SK-N-SH treated with all-trans-retinoic acid at 6 μM for 48 hours (cell line): ENCODE measurements at regions not wholly inside any gene's neighbourhood (a gene's known extent, or its start where the extent isn't known, plus 50 kb on each side); places are given as distances from the start of the nearest gene placed in this dataset.

Experiments
- ESRRG ChIP-seq: fragments of 250-450 bp; sonication (Bioruptor Pico); IDR thresholded peaks from 2 replicates; pipeline ENCODE4 v1.6.1; 2021; ENCODE audit warnings: mild to moderate bottlenecking
- TOX ChIP-seq: fragments of 250-450 bp; sonication (Bioruptor Pico); IDR thresholded peaks from 2 replicates; pipeline ENCODE4 v1.8.0; 2021; ENCODE audit warnings: mild to moderate bottlenecking, moderate library complexity, borderline replicate concordance
- ZNF565 ChIP-seq: fragments of 450-650 bp; formaldehyde crosslinking; conservative IDR thresholded peaks from 2 replicates; pipeline ENCODE4 v1.5.0; 2020; ENCODE audit warnings: low read depth, mild to moderate bottlenecking, moderate library complexity
- ZNF70 ChIP-seq: fragments of 450-650 bp; formaldehyde crosslinking; IDR thresholded peaks from 2 replicates; pipeline ENCODE4 v1.5.0; 2020; ENCODE audit warnings: mild to moderate bottlenecking, moderate library complexity
- TF ChIP-seq, protein P1 (sequence below): fragments of 250-450 bp; sonication (Bioruptor Pico); IDR thresholded peaks from 2 replicates; pipeline ENCODE4 v1.5.1; 2020; ENCODE audit warnings: low read depth, mild to moderate bottlenecking, moderate library complexity
- TF ChIP-seq, protein P2 (sequence below): fragments of 250-450 bp; sonication (Bioruptor Pico); IDR thresholded peaks from 2 replicates; pipeline ENCODE4 v1.5.1; 2021; ENCODE audit warnings: mild to moderate bottlenecking, moderate library complexity

DNA sequence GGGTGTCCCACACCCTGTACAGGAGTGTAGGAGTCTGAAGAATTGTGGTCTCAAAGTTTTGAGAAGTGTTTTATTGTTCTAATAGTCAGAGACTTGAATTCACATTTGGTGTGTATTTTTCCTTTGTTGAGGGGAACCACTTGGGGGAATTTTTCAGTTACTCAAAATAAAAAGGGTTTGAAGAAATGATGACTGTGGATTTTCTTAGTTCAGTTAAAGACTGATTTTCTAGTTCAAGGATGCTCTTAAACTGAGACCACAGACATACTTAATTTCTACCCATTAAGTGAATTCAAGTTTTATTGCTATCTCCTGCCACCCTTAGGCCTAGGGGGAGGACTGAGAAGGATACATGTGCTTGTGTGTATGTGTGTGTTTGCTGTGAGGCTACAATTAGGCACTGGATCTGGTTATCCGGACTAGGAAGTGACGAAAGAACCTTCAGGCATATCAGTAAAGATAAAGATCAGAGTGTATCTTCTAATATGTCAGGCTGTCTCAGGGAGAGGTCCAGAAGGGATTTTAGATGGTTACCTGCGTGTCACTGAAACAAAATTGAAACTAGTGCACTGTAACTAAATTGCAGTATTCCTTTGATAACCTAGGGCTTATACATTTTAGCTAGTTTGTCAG lies 234.9 kb upstream of the DACH1 start:
- TF ChIP-seq, protein P1, sequence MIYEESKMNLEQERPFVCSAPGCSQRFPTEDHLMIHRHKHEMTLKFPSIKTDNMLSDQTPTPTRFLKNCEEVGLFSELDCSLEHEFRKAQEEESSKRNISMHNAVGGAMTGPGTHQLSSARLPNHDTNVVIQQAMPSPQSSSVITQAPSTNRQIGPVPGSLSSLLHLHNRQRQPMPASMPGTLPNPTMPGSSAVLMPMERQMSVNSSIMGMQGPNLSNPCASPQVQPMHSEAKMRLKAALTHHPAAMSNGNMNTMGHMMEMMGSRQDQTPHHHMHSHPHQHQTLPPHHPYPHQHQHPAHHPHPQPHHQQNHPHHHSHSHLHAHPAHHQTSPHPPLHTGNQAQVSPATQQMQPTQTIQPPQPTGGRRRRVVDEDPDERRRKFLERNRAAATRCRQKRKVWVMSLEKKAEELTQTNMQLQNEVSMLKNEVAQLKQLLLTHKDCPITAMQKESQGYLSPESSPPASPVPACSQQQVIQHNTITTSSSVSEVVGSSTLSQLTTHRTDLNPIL (CRISPR knock-in tag) = no peak
- TF ChIP-seq ESRRG = no peak
- TF ChIP-seq, protein P2, sequence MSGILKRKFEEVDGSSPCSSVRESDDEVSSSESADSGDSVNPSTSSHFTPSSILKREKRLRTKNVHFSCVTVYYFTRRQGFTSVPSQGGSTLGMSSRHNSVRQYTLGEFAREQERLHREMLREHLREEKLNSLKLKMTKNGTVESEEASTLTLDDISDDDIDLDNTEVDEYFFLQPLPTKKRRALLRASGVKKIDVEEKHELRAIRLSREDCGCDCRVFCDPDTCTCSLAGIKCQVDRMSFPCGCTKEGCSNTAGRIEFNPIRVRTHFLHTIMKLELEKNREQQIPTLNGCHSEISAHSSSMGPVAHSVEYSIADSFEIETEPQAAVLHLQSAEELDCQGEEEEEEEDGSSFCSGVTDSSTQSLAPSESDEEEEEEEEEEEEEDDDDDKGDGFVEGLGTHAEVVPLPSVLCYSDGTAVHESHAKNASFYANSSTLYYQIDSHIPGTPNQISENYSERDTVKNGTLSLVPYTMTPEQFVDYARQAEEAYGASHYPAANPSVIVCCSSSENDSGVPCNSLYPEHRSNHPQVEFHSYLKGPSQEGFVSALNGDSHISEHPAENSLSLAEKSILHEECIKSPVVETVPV (CRISPR knock-in tag) = no peak
- TF ChIP-seq ZNF70 = no peak
- TF ChIP-seq ZNF565 = no peak
- TF ChIP-seq TOX (CRISPR knock-in tag) = no peak
